D721Med (cell line): ENCODE measurements at regions not wholly inside any gene's neighbourhood (a gene's known extent, or its start where the extent isn't known, plus 50 kb on each side); places are given as distances from the start of the nearest gene placed in this dataset.

Experiments used
- DNase-seq: peaks from one replicate; pipeline ENCODE4 v3.0.0; 2011; ENCODE audit warnings: low spot score; ENCODE audit not compliant: insufficient read length
- FAIRE-seq: peaks from 2 replicates; lab custom pipeline; 2011; peaks lifted over from hg19 to GRCh38; lab: Jason Lieb, UNC
- CTCF ChIP-seq: IDR thresholded peaks from 2 replicates; pipeline ENCODE4 v1.5.1; 2012; ENCODE audit warnings: mild to moderate bottlenecking, control low read depth; ENCODE audit not compliant: insufficient read depth; ENCODE audit errors: missing control alignments

- no peak for DNase-seq
- no peak for FAIRE-seq
- TF ChIP-seq CTCF = no peak
Observed at GRCh38 chr14:37650356-37651037, 55.1 kb downstream of the TTC6 start.

- DNase-seq (no peak), FAIRE-seq (no peak)
- no peak for TF ChIP-seq CTCF
Observed at GRCh38 chr14:37652042-37652441, 56.6 kb downstream of the TTC6 start.

GRCh38 chr14:37655418-37655817 lies 60.0 kb downstream of the TTC6 start:
- DNase-seq (no peak), FAIRE-seq (no peak)
- TF ChIP-seq CTCF = no peak

- DNase-seq (no peak), FAIRE-seq (no peak)
- TF ChIP-seq CTCF = no peak
Observed at GRCh38 chr14:37658156-37658555, 62.7 kb downstream of the TTC6 start.

GRCh38 chr14:37663498-37663897 lies 68.1 kb downstream of the TTC6 start:
- TF ChIP-seq CTCF = no peak
- no peak for FAIRE-seq
- DNase-seq = no peak

- TF ChIP-seq CTCF = no peak
- FAIRE-seq = no peak
- no peak for DNase-seq
Observed at GRCh38 chr14:37665479-37665878, 70.0 kb downstream of the TTC6 start.

- no peak for TF ChIP-seq CTCF
- FAIRE-seq = no peak
- DNase-seq = no peak
Observed at GRCh38 chr14:37665951-37666350, 70.5 kb downstream of the TTC6 start.
